HUES64 (cell line): ENCODE measurements at regions not wholly inside any gene's neighbourhood (a gene's known extent, or its start where the extent isn't known, plus 50 kb on each side); places are given as distances from the start of the nearest gene placed in this dataset.

Experiments
- H3K27ac ChIP-seq: 2 replicates; pipeline ENCODE4 v1.7.0; 2013; ENCODE audit warnings: low read depth, low read length, inconsistent platforms
- H3K27me3 ChIP-seq: 2 replicates; pipeline ENCODE4 v1.6.1; 2013; ENCODE audit warnings: mild to moderate bottlenecking, low read length; ENCODE audit not compliant: insufficient read depth
- H3K36me3 ChIP-seq: 2 replicates; pipeline ENCODE4 v1.6.1; 2013; ENCODE audit warnings: mild to moderate bottlenecking, low read length; ENCODE audit not compliant: insufficient read depth
- H3K4me1 ChIP-seq: 2 replicates; pipeline ENCODE4 v1.6.1; 2013; ENCODE audit warnings: mild to moderate bottlenecking, low read length, moderate library complexity; ENCODE audit not compliant: insufficient read depth
- H3K4me3 ChIP-seq: 2 replicates; pipeline ENCODE4 v1.5.1; 2013; ENCODE audit warnings: mild to moderate bottlenecking, low read length, moderate library complexity
- H3K9ac ChIP-seq: 2 replicates; pipeline ENCODE4 v1.6.1; 2013; ENCODE audit warnings: mild to moderate bottlenecking, low read depth, low read length
- H3K9me3 ChIP-seq: 2 replicates; pipeline ENCODE4 v1.6.1; 2013; ENCODE audit warnings: low read depth, low read length; ENCODE audit not compliant: insufficient read depth
- WGBS: fragments of 150-250, 120-280 bp; methylation state at CpG from one replicate; pipeline ENCODE4 v1.1.7; 2013; ENCODE audit warnings: missing lambda C conversion rate; 5-methylcytosine and 5-hydroxymethylcytosine counted together

DNA sequence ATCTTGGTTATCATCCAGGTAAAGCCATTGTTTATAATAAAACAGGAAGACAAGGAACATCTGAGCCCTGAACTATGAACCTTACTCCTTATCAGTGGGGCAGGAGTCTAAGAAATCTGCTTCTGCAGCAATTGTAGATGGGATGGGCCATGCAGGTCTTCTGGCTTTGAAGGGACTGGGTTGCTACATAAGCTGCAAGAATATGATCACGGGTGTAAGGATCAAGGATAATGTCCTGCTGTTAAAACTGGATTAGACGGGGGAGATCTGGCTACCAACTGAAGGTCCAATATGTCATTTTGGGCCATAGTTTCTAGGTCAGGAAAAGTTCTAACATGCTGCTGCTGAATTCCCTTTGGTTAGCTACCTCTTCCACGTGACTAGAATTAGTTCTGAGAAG lies 1363.4 kb upstream of the CELF2 start:
- H3K36me3 ChIP-seq: no peaks in the 10 kb centered on the region
- H3K27me3 ChIP-seq: no peaks in the 10 kb centered on the region
- H3K9me3 ChIP-seq: peaks cover 8% of the 10 kb centered on the region; the same call in 1 of the 2 replicates
- WGBS: 93% methylated on average over 3 of the region's 3 CpGs
- H3K27ac ChIP-seq: no peak overlapping the region
- H3K4me3 ChIP-seq: no peak overlapping the region
- H3K9ac ChIP-seq: no peak overlapping the region
- H3K4me1 ChIP-seq: no peaks in the 10 kb centered on the region

DNA sequence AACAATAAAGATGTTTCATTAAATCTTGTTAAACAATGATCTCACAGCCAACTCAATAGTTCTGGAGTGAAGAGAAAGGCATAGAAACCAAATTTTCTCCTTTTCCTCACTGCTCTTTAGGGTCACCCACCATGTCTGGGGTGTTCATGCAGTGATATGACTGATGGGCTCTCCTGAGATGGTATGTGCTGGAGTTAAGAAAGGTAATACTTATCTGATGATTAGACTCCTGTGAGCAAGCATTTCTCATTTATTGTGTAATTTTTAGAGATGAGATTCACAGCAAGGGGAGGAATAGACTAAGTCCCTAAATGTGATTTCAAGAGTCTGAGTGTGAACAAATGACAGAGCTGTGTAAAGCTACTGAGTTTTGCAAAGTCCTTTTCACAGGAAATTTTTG lies 1361.3 kb upstream of the CELF2 start:
- no peaks in the 10 kb centered on the region for H3K4me1 ChIP-seq
- no peak overlapping the region for H3K4me3 ChIP-seq
- no peaks in the 10 kb centered on the region for H3K36me3 ChIP-seq
- no peak overlapping the region for H3K27ac ChIP-seq
- no peak overlapping the region for H3K9ac ChIP-seq
- H3K27me3 ChIP-seq: no peaks in the 10 kb centered on the region
- H3K9me3 ChIP-seq: peaks cover 8% of the 10 kb centered on the region; the same call in 1 of the 2 replicates

DNA sequence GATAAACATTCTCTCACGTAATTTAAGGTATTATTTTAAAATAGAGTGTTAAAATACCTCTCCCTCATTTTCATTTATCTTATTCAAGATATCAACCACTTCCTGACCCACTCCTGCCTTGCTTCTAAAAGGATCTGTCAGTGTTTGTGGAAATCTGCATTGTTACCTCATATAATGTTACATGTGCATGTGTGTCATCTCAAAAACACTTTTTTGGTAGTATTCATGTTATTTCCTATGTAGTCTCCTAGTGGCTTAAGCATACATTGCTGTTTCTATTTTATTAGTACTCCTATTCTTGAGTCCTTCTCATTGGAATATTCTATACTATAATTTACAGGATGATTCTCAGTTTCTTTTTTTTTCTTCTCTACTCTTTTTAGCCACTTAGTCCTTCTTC lies 1360.7 kb upstream of the CELF2 start:
- Histone ChIP-seq H3K27me3 (no peaks in the 10 kb centered on the region), H3K4me3 (no peak overlapping the region), H3K36me3 (no peaks in the 10 kb centered on the region), H3K9me3 (peaks cover 8% of the 10 kb centered on the region; the same call in 1 of the 2 replicates), H3K4me1 (no peaks in the 10 kb centered on the region), H3K27ac (no peak overlapping the region), H3K9ac (no peak overlapping the region)
- no CpG with 5 or more reads among the region's 1 CpG for WGBS

DNA sequence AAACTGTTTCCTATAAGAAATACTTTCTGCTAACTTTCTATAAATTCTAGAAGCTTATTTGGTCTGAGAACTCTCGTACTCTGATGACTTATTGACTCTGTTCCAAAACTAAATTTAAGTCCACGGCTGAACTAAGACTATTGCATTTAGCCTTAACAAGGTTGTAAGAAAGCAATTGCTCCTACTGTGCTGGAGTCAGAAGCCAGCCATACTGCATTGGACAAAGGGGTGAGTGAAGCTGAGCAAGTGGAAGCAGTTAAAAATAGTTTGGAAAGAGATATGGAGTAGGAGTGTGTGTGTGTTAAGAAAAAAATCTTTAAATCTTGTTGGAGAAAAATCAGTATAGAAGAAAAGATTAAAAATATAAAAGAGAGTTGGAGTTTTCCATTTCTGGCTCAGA lies 1360.1 kb upstream of the CELF2 start:
- no peaks in the 10 kb centered on the region for H3K4me1 ChIP-seq
- H3K4me3 ChIP-seq: no peak overlapping the region
- no peak overlapping the region for H3K27ac ChIP-seq
- peaks cover 10% of the 10 kb centered on the region; the same call in 1 of the 2 replicates for H3K9me3 ChIP-seq
- H3K36me3 ChIP-seq: no peaks in the 10 kb centered on the region
- 95% methylated on average over 2 of the region's 2 CpGs for WGBS
- no peaks in the 10 kb centered on the region for H3K27me3 ChIP-seq
- H3K9ac ChIP-seq: no peak overlapping the region

DNA sequence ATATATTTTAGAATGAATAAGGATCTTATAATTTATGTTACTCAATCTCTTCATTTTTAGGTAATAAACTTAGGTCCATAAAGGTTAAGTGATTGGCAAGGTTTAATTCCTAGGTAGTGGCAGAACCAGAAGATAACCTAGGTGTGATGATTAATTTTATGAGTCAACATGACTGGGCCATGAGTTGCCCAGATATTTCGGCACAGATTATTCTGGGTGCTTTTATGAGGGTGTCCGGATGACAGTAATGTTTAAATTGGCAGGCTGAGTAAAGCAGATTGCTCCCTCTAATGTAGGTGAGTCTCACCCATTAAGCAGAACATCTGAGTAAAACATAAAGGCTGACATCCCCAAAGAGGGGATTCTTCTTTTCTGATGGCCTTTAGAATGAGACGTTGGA lies 1349.3 kb upstream of the CELF2 start:
- Histone ChIP-seq H3K27me3 (no peaks in the 10 kb centered on the region), H3K4me1 (no peaks in the 10 kb centered on the region; the same call in 1 of the 2 replicates), H3K36me3 (no peaks in the 10 kb centered on the region), H3K27ac (no peak overlapping the region), H3K4me3 (no peak overlapping the region), H3K9ac (no peak overlapping the region), H3K9me3 (no peaks in the 10 kb centered on the region)
- WGBS: 94% methylated on average over 3 of the region's 3 CpGs

DNA sequence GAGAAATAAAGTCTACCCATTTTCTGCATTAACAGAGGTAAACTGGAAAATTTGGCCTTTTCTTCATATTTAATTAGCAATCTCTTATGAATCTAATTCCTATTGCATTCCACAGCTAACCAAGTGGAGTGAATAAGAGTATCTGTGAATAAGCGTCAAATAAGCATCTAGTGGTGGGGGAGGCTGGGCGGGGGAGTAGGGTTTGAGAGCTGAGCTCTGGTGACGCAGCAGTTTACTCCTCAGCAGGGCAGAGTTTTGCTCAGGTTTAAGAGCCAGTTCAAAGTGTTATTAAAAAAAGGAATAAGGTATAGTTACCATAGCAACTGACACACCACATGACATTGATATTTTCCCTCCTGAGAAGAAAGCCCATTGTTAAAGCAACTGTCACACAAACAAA lies 1346.8 kb upstream of the CELF2 start:
- Histone ChIP-seq H3K4me3 (no peak overlapping the region), H3K9ac (no peak overlapping the region), H3K36me3 (no peaks in the 10 kb centered on the region), H3K4me1 (no peaks in the 10 kb centered on the region; the same call in 1 of the 2 replicates), H3K9me3 (no peaks in the 10 kb centered on the region), H3K27me3 (no peaks in the 10 kb centered on the region), H3K27ac (no peak overlapping the region)
- 80% methylated on average over 3 of the region's 3 CpGs for WGBS

DNA sequence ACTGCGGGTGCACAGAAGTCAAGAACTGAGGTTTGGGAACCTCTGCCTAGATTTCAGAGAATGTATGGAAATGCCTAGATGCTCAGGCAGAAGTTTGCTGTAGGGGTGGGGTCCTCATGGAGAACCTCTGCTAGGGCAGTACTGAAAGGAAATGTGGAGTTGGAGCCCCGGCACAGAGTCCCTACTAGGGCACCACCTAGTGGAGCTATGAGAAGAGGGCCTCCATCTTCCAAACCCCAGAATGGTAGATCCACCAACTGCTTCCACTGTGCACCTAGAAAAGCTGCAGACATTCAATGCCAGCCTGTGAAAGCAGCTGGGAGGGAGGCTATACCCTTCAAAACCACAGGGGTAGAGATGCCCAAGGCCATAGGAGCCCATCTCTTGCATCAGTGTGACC lies 1336.0 kb upstream of the CELF2 start:
- Histone ChIP-seq H3K27ac (no peak overlapping the region), H3K4me1 (no peaks in the 10 kb centered on the region), H3K4me3 (no peak overlapping the region), H3K36me3 (no peaks in the 10 kb centered on the region), H3K9ac (no peak overlapping the region), H3K9me3 (peaks cover 23% of the 10 kb centered on the region), H3K27me3 (no peaks in the 10 kb centered on the region)
- WGBS: 98% methylated on average over 2 of the region's 2 CpGs

DNA sequence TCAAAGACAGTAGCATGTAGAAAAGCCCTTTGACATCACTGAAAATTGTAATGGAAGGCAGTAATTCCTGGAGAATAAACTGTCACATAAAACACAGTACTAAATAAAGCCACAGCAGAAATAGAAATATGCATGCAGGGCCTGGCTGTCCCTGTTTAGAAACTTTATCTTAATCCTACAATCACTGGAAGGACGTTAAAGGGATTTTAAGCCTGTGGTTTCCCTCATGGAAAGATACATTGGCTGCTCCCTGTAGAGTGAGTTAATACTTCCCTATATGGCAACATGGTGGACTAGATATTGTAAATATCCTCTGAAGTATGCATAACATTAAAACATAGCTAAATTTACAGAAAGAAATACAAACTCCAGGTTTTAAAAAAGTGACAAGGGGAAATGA lies 1334.9 kb upstream of the CELF2 start:
- Histone ChIP-seq H3K27ac (no peak overlapping the region), H3K4me3 (no peak overlapping the region), H3K9ac (no peak overlapping the region), H3K27me3 (no peaks in the 10 kb centered on the region), H3K36me3 (no peaks in the 10 kb centered on the region), H3K4me1 (no peaks in the 10 kb centered on the region), H3K9me3 (peaks cover 23% of the 10 kb centered on the region)
- WGBS: 89% methylated on average over 1 of the region's 1 CpG

DNA sequence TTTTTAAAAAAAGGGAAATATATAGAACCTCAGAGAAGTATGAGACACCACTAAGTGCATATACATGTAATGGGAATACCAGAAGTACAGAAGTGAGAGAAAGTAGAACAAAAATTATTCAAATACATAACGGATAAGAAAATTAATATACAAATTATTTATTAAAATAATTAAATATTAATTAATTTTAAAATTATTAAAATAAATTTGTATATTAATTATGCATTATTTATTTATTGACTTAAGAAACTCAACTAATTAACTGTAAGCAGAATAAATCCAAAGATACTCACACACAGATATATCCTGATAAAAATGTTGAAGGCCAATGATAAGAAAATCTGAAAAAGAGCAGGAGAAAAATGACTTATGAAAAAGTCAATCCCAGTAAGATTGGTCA lies 1333.5 kb upstream of the CELF2 start:
- no peak overlapping the region for H3K4me3 ChIP-seq
- no peaks in the 10 kb centered on the region for H3K4me1 ChIP-seq
- no peaks in the 10 kb centered on the region for H3K27me3 ChIP-seq
- H3K9ac ChIP-seq: no peak overlapping the region
- no CpG with 5 or more reads among the region's 1 CpG for WGBS
- no peaks in the 10 kb centered on the region for H3K36me3 ChIP-seq
- H3K9me3 ChIP-seq: peaks cover 23% of the 10 kb centered on the region
- no peak overlapping the region for H3K27ac ChIP-seq

DNA sequence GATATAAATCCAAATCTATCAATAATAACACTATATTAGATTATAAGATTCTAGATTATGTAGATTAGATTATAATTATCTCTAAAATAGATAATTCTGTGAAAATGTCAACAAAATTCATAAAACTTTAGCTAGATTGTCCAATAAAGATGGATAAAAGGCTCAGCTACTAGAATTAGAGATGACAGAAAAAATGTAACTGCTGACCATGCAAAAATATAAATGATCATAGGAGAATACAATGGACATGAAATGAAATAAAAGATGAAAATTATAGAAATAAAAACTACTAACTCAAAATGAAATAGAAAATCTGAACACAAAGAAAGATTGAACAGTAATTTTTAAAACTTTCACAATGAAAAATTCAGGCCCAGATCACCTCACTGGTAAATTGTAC lies 1332.1 kb upstream of the CELF2 start:
- H3K4me3 ChIP-seq: no peak overlapping the region
- no peaks in the 10 kb centered on the region for H3K4me1 ChIP-seq
- H3K9me3 ChIP-seq: peaks cover 14% of the 10 kb centered on the region
- no peaks in the 10 kb centered on the region for H3K36me3 ChIP-seq
- H3K27ac ChIP-seq: no peak overlapping the region
- H3K9ac ChIP-seq: no peak overlapping the region
- H3K27me3 ChIP-seq: no peaks in the 10 kb centered on the region

DNA sequence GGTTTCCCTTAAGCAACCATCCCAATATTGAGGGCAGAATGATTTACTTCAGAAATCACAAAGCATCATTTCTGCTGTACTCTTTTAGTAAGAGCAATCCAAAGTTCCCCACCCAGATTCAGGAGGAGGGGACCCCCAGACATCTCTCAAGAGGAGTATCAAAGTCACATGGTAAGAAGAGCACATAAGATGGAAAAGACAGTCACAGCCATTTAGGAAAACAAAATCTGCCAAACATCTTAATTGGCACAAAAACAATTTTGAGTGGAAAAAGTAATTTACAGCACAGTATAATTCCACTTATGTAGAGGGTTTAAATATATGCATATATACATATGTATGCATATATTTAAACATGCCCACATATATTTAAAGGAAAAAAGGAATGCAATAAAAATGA lies 1329.0 kb upstream of the CELF2 start:
- Histone ChIP-seq H3K9me3 (no peaks in the 10 kb centered on the region), H3K4me3 (no peak overlapping the region), H3K27ac (no peak overlapping the region), H3K4me1 (no peaks in the 10 kb centered on the region), H3K36me3 (no peaks in the 10 kb centered on the region), H3K27me3 (no peaks in the 10 kb centered on the region), H3K9ac (no peak overlapping the region)

DNA sequence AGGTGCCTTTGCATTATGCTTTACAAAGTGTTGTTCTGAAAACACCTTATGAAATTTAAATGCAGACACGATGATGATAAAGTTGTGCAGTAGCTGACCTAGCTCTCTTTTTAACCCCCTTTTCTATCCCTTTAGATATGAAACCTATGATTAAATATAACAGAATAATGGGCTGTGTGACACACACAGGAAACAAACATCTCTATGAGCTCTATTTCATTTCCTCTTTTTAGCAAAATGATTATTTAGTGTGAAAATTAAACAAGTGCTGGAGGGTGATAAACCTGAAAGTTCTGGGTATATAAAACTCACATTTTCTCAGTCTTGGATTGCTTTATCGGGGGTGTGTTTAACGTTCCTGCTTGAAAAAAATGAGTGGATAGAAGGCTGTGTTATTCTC lies 1310.5 kb upstream of the CELF2 start:
- WGBS: 91% methylated on average over 3 of the region's 3 CpGs

More for the DNA sequence above, 1310.5 kb upstream of the CELF2 start:
- no peaks in the 10 kb centered on the region for H3K27me3 ChIP-seq
- no peak overlapping the region for H3K4me3 ChIP-seq
- no peak overlapping the region for H3K27ac ChIP-seq
- no peak overlapping the region for H3K9ac ChIP-seq
- H3K9me3 ChIP-seq: 0 out of 2 replicates have a peak, but pooled peaks cover 8% of the 10 kb centered on the region
- no peaks in the 10 kb centered on the region for H3K4me1 ChIP-seq
- no peaks in the 10 kb centered on the region for H3K36me3 ChIP-seq
